GM12878 (cell line): ENCODE measurements at regions not wholly inside any gene's neighbourhood (a gene's known extent, or its start where the extent isn't known, plus 50 kb on each side); places are given as distances from the start of the nearest gene placed in this dataset.

Source experiments
- ATAC-seq: fragments of 200-7000 bp; cut with Tn5 transposase; 3 replicates; pipeline ENCODE4 v1.9.1; 2020; ENCODE audit warnings: mild to moderate bottlenecking, moderate library complexity
- BruUV-seq: library from RNA; stranded (reverse); fragments of 400-500 nt; replicated peaks from 2 replicates; lab custom pipeline; 2021; lab: Mats Ljungman, UMichigan
- CTCF ChIA-PET: fragments of 300-600 bp; sonication (Branson Sonifier 250); formaldehyde crosslinking; extraction: SDS; loops from one replicate; lab custom pipeline; 2021; ENCODE audit warnings: inconsistent platforms; lab: Yijun Ruan, JAX
- POLR2A ChIA-PET: fragments of 350-600 bp; formaldehyde crosslinking; extraction: SDS; loops from one replicate; lab custom pipeline; 2021; ENCODE audit warnings: inconsistent platforms; lab: Charles Lee
- RAD21 ChIA-PET: fragments of 300-600 bp; sonication (Branson Sonifier 250); formaldehyde crosslinking; loops from one replicate; lab custom pipeline; 2023; ENCODE audit warnings: antibody characterized with exemption; ENCODE audit not compliant: unreplicated experiment; lab: Charles Lee
- SMC1A ChIA-PET: fragments of 300-600 bp; sonication (Branson Sonifier 250); formaldehyde crosslinking; loops from one replicate; lab custom pipeline; 2023; ENCODE audit not compliant: unreplicated experiment, uncharacterized antibody; lab: Charles Lee
- DNase-seq: peaks from one replicate; pipeline ENCODE4 v3.0.0-alpha.2; 2011; ENCODE audit warnings: low read depth, low spot score
- FAIRE-seq: peaks from 3 replicates; lab custom pipeline; 2011; peaks lifted over from hg19 to GRCh38; lab: Jason Lieb, UNC
- H2AFZ ChIP-seq: 2 replicates; pipeline ENCODE4 v1.6.0; 2011; ENCODE audit warnings: low read depth, low read length, control low read depth; ENCODE audit not compliant: control insufficient read depth
- H3K27ac ChIP-seq: 2 replicates; pipeline ENCODE4 v1.5.1; 2011; ENCODE audit warnings: control low read depth; ENCODE audit not compliant: control insufficient read depth, insufficient read depth
- H3K27me3 ChIP-seq, 2 experiments: replicated peaks in 1 of 2; 2 replicates each; pipeline versions ENCODE4 v1.6.0 to v1.6.1; 2011; ENCODE audit warnings: low read length in 1 of 2; ENCODE audit not compliant: control insufficient read depth in 2 of 2, insufficient read depth in 2 of 2
- H3K36me3 ChIP-seq, 2 experiments: 2 replicates each; pipeline ENCODE4 v1.5.1; 2011; ENCODE audit warnings: low read length in 1 of 2; ENCODE audit not compliant: control insufficient read depth in 2 of 2, insufficient read depth in 2 of 2
- H3K4me1 ChIP-seq: 2 replicates; pipeline ENCODE4 v1.6.1; 2011; ENCODE audit warnings: mild to moderate bottlenecking, low read length, moderate library complexity, mixed read lengths; ENCODE audit not compliant: control insufficient read depth, insufficient read depth
- H3K4me2 ChIP-seq: 2 replicates; pipeline ENCODE4 v1.6.0; 2011; ENCODE audit warnings: control low read depth; ENCODE audit not compliant: control insufficient read depth, insufficient read depth
- H3K4me3 ChIP-seq: fragments of 200-600 bp; sonication (generic); 2 replicates; pipeline ENCODE4 v1.5.1; 2016
- H3K79me2 ChIP-seq: 2 replicates; pipeline ENCODE4 v1.6.0; 2011; ENCODE audit warnings: low read length; ENCODE audit not compliant: control insufficient read depth, insufficient read depth
- H3K9ac ChIP-seq: 2 replicates; pipeline ENCODE4 v1.8.0; 2011; ENCODE audit warnings: low read length, control low read depth, mixed read lengths; ENCODE audit not compliant: control insufficient read depth, insufficient read depth
- H3K9me3 ChIP-seq: replicated peaks from 3 replicates; pipeline ENCODE4 v1.5.1; 2011; ENCODE audit warnings: mild to moderate bottlenecking, low read length; ENCODE audit not compliant: control insufficient read depth, insufficient read depth
- H4K20me1 ChIP-seq: 2 replicates; pipeline ENCODE4 v1.6.0; 2011; ENCODE audit not compliant: control insufficient read depth, insufficient read depth
- CBX5 ChIP-seq: sonication (generic); IDR thresholded peaks from 2 replicates; pipeline ENCODE4 v1.6.1; 2016; ENCODE audit warnings: low read depth, moderate library complexity, mild to moderate bottlenecking, inconsistent platforms
- IKZF2 ChIP-seq, 2 experiments: fragments of 450-650 bp; IDR thresholded peaks; 2 replicates each; pipeline ENCODE4 v1.6.1; 2017; ENCODE audit warnings: mild to moderate bottlenecking in 2 of 2, moderate library complexity in 2 of 2
- IRF5 ChIP-seq: fragments of 450-650 bp; IDR thresholded peaks from 2 replicates; pipeline ENCODE4 v1.6.1; 2017; ENCODE audit warnings: borderline replicate concordance
- KLF5 ChIP-seq: fragments of 450-650 bp; IDR thresholded peaks from 2 replicates; pipeline ENCODE4 v1.6.1; 2014; ENCODE audit warnings: mild to moderate bottlenecking; ENCODE audit not compliant: partially characterized antibody
- MXI1 ChIP-seq: fragments of 150-350 bp; IDR thresholded peaks from 2 replicates; pipeline ENCODE4 v1.6.1; 2011; ENCODE audit warnings: low read depth, mild to moderate bottlenecking, inconsistent platforms, low read length, improper control_type of control experiment
- MYB ChIP-seq: fragments of 150-350 bp; IDR thresholded peaks from 2 replicates; pipeline ENCODE4 v1.6.1; 2014; ENCODE audit warnings: mild to moderate bottlenecking, low read depth, low read length, borderline replicate concordance
- RAD51 ChIP-seq: fragments of 450-650 bp; IDR thresholded peaks from 2 replicates; pipeline ENCODE4 v1.6.1; 2016; ENCODE audit warnings: moderate library complexity, mild to moderate bottlenecking, inconsistent platforms
- ZNF24 ChIP-seq: fragments of 450-650 bp; IDR thresholded peaks from 2 replicates; pipeline ENCODE4 v1.6.1; 2017; ENCODE audit warnings: antibody characterized with exemption, mild to moderate bottlenecking
- WGBS: methylation state at CpG from one replicate; pipeline ENCODE4 v1.1.6; 2016; ENCODE audit warnings: low lambda C conversion rate; ENCODE audit not compliant: insufficient replicate concordance, insufficient coverage; ENCODE audit errors: missing lambda C conversion rate; 5-methylcytosine and 5-hydroxymethylcytosine counted together
- in situ Hi-C: fragments of 300-500 bp; cut with MboI; formaldehyde crosslinking; loops from 9 replicates; pipeline ENCODE4 v1.14.3; 2018; ENCODE audit warnings: mixed read lengths
- intact Hi-C: fragments of 100-400 bp; cut with micrococcal nuclease; formaldehyde crosslinking; loops from one replicate; pipeline ENCODE4 v1.14.2; 2022; ENCODE audit not compliant: unreplicated experiment
- TF ChIP-seq, protein P1 (sequence below): fragments of 450-650 bp; IDR thresholded peaks from 2 replicates; pipeline ENCODE4 v1.6.1; 2017; ENCODE audit warnings: mild to moderate bottlenecking
- TF ChIP-seq, protein P2 (sequence below): fragments of 150-350 bp; IDR thresholded peaks from 2 replicates; pipeline ENCODE4 v1.6.1; 2014; ENCODE audit warnings: mild to moderate bottlenecking, low read depth, low read length
- TF ChIP-seq, protein P3 (sequence below): fragments of 450-650 bp; formaldehyde crosslinking; IDR thresholded peaks from 2 replicates; pipeline ENCODE4 v1.5.0; 2022; ENCODE audit warnings: mild to moderate bottlenecking, missing genetic modification characterization

- FAIRE-seq (no peak), DNase-seq (no peak), ATAC-seq (no peak)
- Histone ChIP-seq H2AFZ (no peak overlapping the region), H3K9ac (no peak overlapping the region), H3K4me1 (peaks cover 26% of the 10 kb centered on the region), H3K79me2 (no peaks in the 10 kb centered on the region; the same call in 1 of the 2 replicates), H3K27me3 (no peaks in the 10 kb centered on the region), H3K4me3 (no peak overlapping the region), H4K20me1 (no peaks in the 10 kb centered on the region), H3K36me3 (no peaks in the 10 kb centered on the region), H3K9me3 (peaks cover 2% of the 10 kb centered on the region; the same call in 2 of the 3 replicates), H3K27ac (no peak overlapping the region), H3K4me2 (no peak overlapping the region)
- 69% methylated on average over 5 of the region's 5 CpGs for WGBS
- RAD21 ChIA-PET: interaction anchor here (0.7 to 8.8 kb wide), 12 partner anchors 9 to 354 kb away, joined by 3 to 81 read pairs (median 4); no protein-coding TSS in a partner anchor
- BruUV-seq: no TSS peak
- in situ Hi-C loops (no loop called here), intact Hi-C loops (loop anchor here (2.0 to 10.0 kb wide), 4 partner anchors 36 to 1014 kb away; partner anchors contain the start of gene STARD4)
- CTCF ChIA-PET: interaction anchor here (0.9 to 7.9 kb wide), 42 partner anchors 9 to 367 kb away, joined by 3 to 195 read pairs (median 5); partner anchors contain the start of gene EPB41L4A
- SMC1A ChIA-PET: interaction anchor here (0.7 to 12.9 kb wide), 17 partner anchors 9 to 375 kb away, joined by 3 to 166 read pairs (median 8); partner anchors contain the start of gene EPB41L4A
- POLR2A ChIA-PET: interaction anchor here (0.6 to 1.3 kb wide), 4 partner anchors 16 to 395 kb away, joined by 3 to 4 read pairs (median 3); no protein-coding TSS in a partner anchor
- TF ChIP-seq ZNF24 (no peak), MYB (no peak), CBX5 (no peak), IKZF2 (IDR thresholded peaks at IDR 0.05) (no peak), RAD51 (no peak), MXI1 (no peak), IRF5 (no peak), KLF5 (no peak)
- TF ChIP-seq, protein P1, sequence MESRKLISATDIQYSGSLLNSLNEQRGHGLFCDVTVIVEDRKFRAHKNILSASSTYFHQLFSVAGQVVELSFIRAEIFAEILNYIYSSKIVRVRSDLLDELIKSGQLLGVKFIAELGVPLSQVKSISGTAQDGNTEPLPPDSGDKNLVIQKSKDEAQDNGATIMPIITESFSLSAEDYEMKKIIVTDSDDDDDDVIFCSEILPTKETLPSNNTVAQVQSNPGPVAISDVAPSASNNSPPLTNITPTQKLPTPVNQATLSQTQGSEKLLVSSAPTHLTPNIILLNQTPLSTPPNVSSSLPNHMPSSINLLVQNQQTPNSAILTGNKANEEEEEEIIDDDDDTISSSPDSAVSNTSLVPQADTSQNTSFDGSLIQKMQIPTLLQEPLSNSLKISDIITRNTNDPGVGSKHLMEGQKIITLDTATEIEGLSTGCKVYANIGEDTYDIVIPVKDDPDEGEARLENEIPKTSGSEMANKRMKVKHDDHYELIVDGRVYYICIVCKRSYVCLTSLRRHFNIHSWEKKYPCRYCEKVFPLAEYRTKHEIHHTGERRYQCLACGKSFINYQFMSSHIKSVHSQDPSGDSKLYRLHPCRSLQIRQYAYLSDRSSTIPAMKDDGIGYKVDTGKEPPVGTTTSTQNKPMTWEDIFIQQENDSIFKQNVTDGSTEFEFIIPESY: no peak
- TF ChIP-seq, protein P2, sequence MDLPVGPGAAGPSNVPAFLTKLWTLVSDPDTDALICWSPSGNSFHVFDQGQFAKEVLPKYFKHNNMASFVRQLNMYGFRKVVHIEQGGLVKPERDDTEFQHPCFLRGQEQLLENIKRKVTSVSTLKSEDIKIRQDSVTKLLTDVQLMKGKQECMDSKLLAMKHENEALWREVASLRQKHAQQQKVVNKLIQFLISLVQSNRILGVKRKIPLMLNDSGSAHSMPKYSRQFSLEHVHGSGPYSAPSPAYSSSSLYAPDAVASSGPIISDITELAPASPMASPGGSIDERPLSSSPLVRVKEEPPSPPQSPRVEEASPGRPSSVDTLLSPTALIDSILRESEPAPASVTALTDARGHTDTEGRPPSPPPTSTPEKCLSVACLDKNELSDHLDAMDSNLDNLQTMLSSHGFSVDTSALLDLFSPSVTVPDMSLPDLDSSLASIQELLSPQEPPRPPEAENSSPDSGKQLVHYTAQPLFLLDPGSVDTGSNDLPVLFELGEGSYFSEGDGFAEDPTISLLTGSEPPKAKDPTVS: no peak
- TF ChIP-seq, protein P3, sequence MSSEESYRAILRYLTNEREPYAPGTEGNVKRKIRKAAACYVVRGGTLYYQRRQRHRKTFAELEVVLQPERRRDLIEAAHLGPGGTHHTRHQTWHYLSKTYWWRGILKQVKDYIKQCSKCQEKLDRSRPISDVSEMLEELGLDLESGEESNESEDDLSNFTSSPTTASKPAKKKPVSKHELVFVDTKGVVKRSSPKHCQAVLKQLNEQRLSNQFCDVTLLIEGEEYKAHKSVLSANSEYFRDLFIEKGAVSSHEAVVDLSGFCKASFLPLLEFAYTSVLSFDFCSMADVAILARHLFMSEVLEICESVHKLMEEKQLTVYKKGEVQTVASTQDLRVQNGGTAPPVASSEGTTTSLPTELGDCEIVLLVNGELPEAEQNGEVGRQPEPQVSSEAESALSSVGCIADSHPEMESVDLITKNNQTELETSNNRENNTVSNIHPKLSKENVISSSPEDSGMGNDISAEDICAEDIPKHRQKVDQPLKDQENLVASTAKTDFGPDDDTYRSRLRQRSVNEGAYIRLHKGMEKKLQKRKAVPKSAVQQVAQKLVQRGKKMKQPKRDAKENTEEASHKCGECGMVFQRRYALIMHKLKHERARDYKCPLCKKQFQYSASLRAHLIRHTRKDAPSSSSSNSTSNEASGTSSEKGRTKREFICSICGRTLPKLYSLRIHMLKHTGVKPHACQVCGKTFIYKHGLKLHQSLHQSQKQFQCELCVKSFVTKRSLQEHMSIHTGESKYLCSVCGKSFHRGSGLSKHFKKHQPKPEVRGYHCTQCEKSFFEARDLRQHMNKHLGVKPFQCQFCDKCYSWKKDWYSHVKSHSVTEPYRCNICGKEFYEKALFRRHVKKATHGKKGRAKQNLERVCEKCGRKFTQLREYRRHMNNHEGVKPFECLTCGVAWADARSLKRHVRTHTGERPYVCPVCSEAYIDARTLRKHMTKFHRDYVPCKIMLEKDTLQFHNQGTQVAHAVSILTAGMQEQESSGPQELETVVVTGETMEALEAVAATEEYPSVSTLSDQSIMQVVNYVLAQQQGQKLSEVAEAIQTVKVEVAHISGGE (CRISPR knock-in tag): no peak
Observed at GRCh38 chr5:112528928-112529327, 109.9 kb upstream of the EPB41L4A start.
